OCI-LY3 (cell line): ENCODE measurements at regions not wholly inside any gene's neighbourhood (a gene's known extent, or its start where the extent isn't known, plus 50 kb on each side); places are given as distances from the start of the nearest gene placed in this dataset.

Source experiments
- EZH2phosphoT487 ChIP-seq: fragments of 200-600 bp; shearing (Covaris generic); IDR thresholded peaks from 2 replicates; pipeline ENCODE4 v1.6.1; 2018; ENCODE audit warnings: antibody characterized with exemption, mixed run types, low read depth
- TF ChIP-seq, protein P1 (sequence below): fragments of 200-600, 300-600 bp; sonication (generic); IDR thresholded peaks from 2 replicates; pipeline ENCODE4 v1.5.1; 2014; ENCODE audit warnings: antibody characterized with exemption, low read length, low read depth

DNA sequence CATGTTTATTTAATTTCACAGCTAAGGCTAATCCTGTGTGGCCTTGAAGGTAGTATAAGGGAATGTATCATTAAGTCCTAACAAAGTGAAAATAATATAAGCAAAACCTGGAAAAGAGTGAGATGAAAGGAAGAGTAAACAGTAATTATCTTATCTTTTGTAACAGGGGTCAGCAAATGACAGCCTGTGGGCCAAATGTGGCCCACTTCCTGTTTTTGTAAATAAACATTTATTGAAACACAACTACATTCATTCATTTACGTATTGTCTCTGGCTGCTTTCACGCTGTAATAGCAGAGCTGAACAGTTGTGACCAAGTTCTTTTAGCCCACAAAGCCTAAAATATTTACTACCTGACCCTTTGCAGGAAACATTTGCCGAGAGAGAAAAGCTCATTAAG is 78.4 kb upstream of the HTR4 start:
- TF ChIP-seq, protein P1, sequence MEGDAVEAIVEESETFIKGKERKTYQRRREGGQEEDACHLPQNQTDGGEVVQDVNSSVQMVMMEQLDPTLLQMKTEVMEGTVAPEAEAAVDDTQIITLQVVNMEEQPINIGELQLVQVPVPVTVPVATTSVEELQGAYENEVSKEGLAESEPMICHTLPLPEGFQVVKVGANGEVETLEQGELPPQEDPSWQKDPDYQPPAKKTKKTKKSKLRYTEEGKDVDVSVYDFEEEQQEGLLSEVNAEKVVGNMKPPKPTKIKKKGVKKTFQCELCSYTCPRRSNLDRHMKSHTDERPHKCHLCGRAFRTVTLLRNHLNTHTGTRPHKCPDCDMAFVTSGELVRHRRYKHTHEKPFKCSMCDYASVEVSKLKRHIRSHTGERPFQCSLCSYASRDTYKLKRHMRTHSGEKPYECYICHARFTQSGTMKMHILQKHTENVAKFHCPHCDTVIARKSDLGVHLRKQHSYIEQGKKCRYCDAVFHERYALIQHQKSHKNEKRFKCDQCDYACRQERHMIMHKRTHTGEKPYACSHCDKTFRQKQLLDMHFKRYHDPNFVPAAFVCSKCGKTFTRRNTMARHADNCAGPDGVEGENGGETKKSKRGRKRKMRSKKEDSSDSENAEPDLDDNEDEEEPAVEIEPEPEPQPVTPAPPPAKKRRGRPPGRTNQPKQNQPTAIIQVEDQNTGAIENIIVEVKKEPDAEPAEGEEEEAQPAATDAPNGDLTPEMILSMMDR, result no peak
- no peak for TF ChIP-seq EZH2phosphoT487
